HL-60 (cell line): ENCODE measurements at regions not wholly inside any gene's neighbourhood (a gene's known extent, or its start where the extent isn't known, plus 50 kb on each side); places are given as distances from the start of the nearest gene placed in this dataset.

Source experiments
- DNase-seq, 2 experiments: peaks; one replicate each; pipeline ENCODE4 v3.0.0-alpha.2; 2010 to 2020; ENCODE audit warnings: low read depth in 1 of 2, low spot score in 1 of 2
- H3K27ac ChIP-seq: fragments of 250-450 bp; sonication (Bioruptor Pico); replicated peaks from 2 replicates; pipeline ENCODE4 v1.5.1; 2020; ENCODE audit warnings: mild to moderate bottlenecking, moderate library complexity
- H3K27me3 ChIP-seq: fragments of 250-450 bp; sonication (Bioruptor Pico); 2 replicates; pipeline ENCODE4 v1.5.1; 2021; ENCODE audit warnings: mild to moderate bottlenecking, moderate library complexity; ENCODE audit not compliant: insufficient read depth, poor library complexity, severe bottlenecking
- H3K4me3 ChIP-seq: replicated peaks from 2 replicates; pipeline ENCODE4 v1.5.1; 2011; ENCODE audit warnings: mild to moderate bottlenecking, control low read depth, low read length; ENCODE audit not compliant: insufficient read depth
- CTCF ChIP-seq: IDR thresholded peaks from one replicate; pipeline ENCODE4 v1.5.1; 2011; ENCODE audit warnings: low read length, control low read depth, inconsistent platforms; ENCODE audit not compliant: insufficient read depth
- GABPA ChIP-seq: IDR thresholded peaks from 2 replicates; pipeline ENCODE4 v1.6.1; 2012; ENCODE audit warnings: low read depth
- POLR2AphosphoS5 ChIP-seq: IDR thresholded peaks from 2 replicates; pipeline ENCODE4 v1.6.1; 2012; ENCODE audit warnings: low read depth
- REST ChIP-seq: IDR thresholded peaks from 2 replicates; pipeline ENCODE4 v1.6.1; 2012; ENCODE audit warnings: low read depth; ENCODE audit not compliant: insufficient replicate concordance
- SPI1 ChIP-seq: IDR thresholded peaks from 2 replicates; pipeline ENCODE4 v1.6.1; 2012; ENCODE audit warnings: low read depth, mild to moderate bottlenecking, borderline replicate concordance

GRCh38 chr18:54052259-54052658, 172.2 kb downstream of the MBD2 start:
- Histone ChIP-seq H3K4me3 (no peak overlapping the region), H3K27ac (no peak overlapping the region), H3K27me3 (no peaks in the 10 kb centered on the region)
- TF ChIP-seq REST (no peak), GABPA (no peak), CTCF (no peak), SPI1 (no peak)
- no peak for DNase-seq

- no peak for DNase-seq
- Histone ChIP-seq H3K27me3 (peaks cover 17% of the 10 kb centered on the region), H3K27ac (no peak overlapping the region), H3K4me3 (no peak overlapping the region)
- TF ChIP-seq GABPA (no peak), CTCF (no peak), SPI1 (no peak), POLR2AphosphoS5 (no peak), REST (no peak)
Observed at GRCh38 chr18:54043484-54044251, 180.8 kb downstream of the MBD2 start.

GRCh38 chr18:54035927-54036326, 188.5 kb downstream of the MBD2 start:
- no peak overlapping the region for H3K27ac ChIP-seq
- no peak for TF ChIP-seq GABPA
- TF ChIP-seq REST = no peak
- TF ChIP-seq SPI1 = 0 out of 2 replicates have a peak, but pooled peaks have one; percentile 16
- TF ChIP-seq CTCF = no peak
- no peak for DNase-seq
- peaks cover 11% of the 10 kb centered on the region for H3K27me3 ChIP-seq
- no peak overlapping the region for H3K4me3 ChIP-seq
